MM.1S (cell line): ENCODE measurements at regions not wholly inside any gene's neighbourhood (a gene's known extent, or its start where the extent isn't known, plus 50 kb on each side); places are given as distances from the start of the nearest gene placed in this dataset.

Source experiments
- EZH2 ChIP-seq: fragments of 300-600 bp; sonication (generic); optimal IDR thresholded peaks from 2 replicates; pipeline ENCODE3; 2017; ENCODE audit warnings: low read depth, mild to moderate bottlenecking, antibody characterized with exemption, low read length, mixed read lengths
- TF ChIP-seq, protein P1 (sequence below): fragments of 300-600 bp; sonication (generic); IDR thresholded peaks from 2 replicates; pipeline ENCODE4 v1.5.1; 2016; ENCODE audit warnings: antibody characterized with exemption, low read length, mixed read lengths

DNA sequence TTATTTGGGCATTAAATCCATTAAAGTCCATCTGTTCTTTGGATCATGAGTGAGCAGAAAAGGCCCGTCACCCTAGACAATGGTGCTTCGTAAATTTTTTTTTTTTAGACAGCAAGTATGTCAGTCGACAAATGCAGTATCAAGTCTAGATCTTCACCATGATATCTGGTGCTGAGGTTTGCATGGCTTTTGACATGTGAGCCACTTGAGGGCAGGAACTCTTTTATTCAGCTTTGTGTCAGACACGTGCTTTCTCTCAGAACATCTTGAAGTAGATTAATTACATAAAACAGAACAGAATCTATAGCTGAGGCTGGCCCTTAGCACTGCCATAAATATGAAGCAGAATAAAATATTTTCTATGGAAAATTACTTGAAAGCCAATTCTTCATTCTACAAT is 62.9 kb upstream of the CARD18 start:
- no peak for TF ChIP-seq EZH2
- TF ChIP-seq, protein P1, sequence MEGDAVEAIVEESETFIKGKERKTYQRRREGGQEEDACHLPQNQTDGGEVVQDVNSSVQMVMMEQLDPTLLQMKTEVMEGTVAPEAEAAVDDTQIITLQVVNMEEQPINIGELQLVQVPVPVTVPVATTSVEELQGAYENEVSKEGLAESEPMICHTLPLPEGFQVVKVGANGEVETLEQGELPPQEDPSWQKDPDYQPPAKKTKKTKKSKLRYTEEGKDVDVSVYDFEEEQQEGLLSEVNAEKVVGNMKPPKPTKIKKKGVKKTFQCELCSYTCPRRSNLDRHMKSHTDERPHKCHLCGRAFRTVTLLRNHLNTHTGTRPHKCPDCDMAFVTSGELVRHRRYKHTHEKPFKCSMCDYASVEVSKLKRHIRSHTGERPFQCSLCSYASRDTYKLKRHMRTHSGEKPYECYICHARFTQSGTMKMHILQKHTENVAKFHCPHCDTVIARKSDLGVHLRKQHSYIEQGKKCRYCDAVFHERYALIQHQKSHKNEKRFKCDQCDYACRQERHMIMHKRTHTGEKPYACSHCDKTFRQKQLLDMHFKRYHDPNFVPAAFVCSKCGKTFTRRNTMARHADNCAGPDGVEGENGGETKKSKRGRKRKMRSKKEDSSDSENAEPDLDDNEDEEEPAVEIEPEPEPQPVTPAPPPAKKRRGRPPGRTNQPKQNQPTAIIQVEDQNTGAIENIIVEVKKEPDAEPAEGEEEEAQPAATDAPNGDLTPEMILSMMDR, result no peak
